OCI-LY3 (cell line): ENCODE measurements at regions not wholly inside any gene's neighbourhood (a gene's known extent, or its start where the extent isn't known, plus 50 kb on each side); places are given as distances from the start of the nearest gene placed in this dataset.

Experiments used
- CTCF ChIP-seq: fragments of 200-600, 300-600 bp; sonication (generic); IDR thresholded peaks from 2 replicates; pipeline ENCODE4 v1.5.1; 2014; ENCODE audit warnings: antibody characterized with exemption, low read length, low read depth
- EZH2phosphoT487 ChIP-seq: fragments of 200-600 bp; shearing (Covaris generic); IDR thresholded peaks from 2 replicates; pipeline ENCODE4 v1.6.1; 2018; ENCODE audit warnings: antibody characterized with exemption, mixed run types, low read depth

DNA sequence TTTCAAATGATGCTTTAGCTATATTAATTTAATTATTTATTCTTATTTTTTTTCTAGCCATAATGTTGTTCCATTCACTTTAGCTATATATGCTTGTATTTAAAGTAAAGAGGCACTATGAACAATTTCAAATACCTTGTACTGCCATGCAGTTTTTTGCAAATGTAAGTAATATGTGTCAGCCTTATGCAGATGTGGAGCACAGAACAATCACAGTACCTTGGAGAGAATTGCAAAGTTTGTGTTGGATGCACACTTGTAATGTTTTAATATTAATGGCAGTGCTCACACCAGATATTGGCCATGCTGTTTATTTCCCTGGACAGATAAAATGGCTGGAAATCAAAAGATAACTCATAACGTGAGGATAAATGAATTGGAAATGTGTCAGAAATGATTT lies 663.5 kb upstream of the SEMA3D start:
- TF ChIP-seq CTCF (no peak), EZH2phosphoT487 (no peak)
